ENCODE measurements at regions not wholly inside any gene's neighbourhood (a gene's known extent, or its start where the extent isn't known, plus 50 kb on each side); places are given as distances from the start of the nearest gene placed in this dataset.
"Not testable (repeated sequence)": the region's sequence is repeated elsewhere in the genome, so short reads cannot be mapped to it uniquely, and the experiment has no call there.

GRCh38 chr2:207437136-207437523 lies 92.6 kb upstream of the CREB1 start:
- DNase-seq (ENCODE audit: insufficient read length, low spot score) (no peak), FAIRE-seq (no peak)

DNA sequence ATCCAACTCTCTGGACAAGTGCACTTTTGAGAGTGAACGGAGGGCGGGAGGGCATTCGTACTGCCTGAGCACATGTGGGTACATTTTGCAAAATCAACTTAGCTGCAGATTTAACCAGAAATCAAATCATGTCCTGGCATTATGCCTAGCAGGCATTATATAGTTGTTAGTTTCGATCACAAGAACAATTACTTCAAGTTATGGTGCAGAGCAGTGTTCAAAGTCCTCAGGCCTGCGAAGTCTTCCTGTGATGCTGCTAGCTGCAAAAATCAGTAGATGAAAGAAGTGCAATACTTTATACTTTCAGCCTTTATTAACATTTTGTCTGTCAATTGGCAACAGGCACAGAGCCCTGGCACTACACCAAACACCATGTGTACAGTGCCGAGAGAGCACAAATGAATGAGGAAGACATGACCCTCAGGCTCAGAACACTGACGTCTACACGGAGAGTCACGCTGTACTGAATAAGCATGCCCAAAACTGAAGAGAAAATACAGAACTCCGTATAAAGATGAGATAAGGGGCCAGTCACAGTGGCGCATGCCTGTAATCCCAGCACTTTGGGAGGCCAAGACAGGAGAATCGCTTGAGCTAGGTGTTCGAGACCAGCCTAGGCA lies 92.1 kb upstream of the CREB1 start:
- FAIRE-seq: no peak

GRCh38 chr2:207438414-207439126 lies 91.2 kb upstream of the CREB1 start:
- FAIRE-seq: no peak
- DNase-seq (ENCODE audit: insufficient read length, low spot score): no peak

More for the DNA sequence above, 92.1 kb upstream of the CREB1 start:
- DNase-seq (ENCODE audit: insufficient read length, low spot score): no peak

- DNase-seq (ENCODE audit: insufficient read length, low spot score); FAIRE-seq: not testable (repeated sequence)
Measured at GRCh38 chr2:207439881-207440280, 89.9 kb upstream of the CREB1 start.

DNA sequence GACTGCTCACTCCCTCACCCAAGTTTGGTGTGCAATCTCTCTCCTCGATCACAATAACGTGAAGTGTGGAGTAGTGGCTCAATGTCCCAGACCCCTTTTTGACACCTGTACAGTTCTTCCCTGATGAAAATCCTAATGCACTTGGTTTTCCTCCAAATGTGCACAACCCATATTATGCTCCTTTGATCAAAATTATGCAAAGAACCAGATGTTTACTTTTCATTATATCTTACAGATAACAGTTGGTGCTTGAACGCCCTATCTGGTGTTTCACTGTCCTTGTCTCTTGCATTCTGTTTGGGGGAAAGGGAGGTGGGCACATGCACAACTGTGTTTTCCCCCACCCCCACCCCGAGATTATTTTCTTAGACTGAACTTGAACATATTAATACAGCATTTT lies 85.0 kb upstream of the CREB1 start:
- DNase-seq (ENCODE audit: insufficient read length, low spot score) (no peak), FAIRE-seq (no peak)

DNA sequence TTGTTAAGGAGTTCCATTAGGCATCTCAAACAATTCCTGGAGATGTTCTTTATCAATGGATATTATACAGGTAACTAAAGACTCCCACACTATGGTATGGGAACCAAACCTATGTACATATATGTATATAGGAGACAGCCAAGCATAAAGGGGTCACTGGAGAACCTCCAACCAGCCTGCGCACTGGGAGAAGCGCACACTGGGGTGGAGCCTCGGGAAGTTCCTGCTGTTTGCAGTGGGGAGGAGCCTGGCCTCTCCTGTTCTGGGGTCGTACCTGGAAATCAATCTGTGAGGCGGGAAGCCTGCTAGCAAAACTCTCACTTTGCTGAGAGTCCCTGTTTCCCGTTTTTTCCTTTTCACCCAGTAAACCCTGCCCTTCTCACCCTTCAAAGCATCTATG lies 83.1 kb upstream of the CREB1 start:
- FAIRE-seq (no peak), DNase-seq (ENCODE audit: insufficient read length, low spot score) (no peak)

GRCh38 chr2:207448006-207448405 lies 81.8 kb upstream of the CREB1 start:
- FAIRE-seq: no peak
- DNase-seq (ENCODE audit: insufficient read length, low spot score): no peak

- DNase-seq (ENCODE audit: insufficient read length, low spot score): no peak
- no peak for FAIRE-seq
Measured at GRCh38 chr2:207449642-207450165, 80.1 kb upstream of the CREB1 start.

GRCh38 chr2:207450186-207450585 lies 79.6 kb upstream of the CREB1 start:
- FAIRE-seq: no peak

DNA sequence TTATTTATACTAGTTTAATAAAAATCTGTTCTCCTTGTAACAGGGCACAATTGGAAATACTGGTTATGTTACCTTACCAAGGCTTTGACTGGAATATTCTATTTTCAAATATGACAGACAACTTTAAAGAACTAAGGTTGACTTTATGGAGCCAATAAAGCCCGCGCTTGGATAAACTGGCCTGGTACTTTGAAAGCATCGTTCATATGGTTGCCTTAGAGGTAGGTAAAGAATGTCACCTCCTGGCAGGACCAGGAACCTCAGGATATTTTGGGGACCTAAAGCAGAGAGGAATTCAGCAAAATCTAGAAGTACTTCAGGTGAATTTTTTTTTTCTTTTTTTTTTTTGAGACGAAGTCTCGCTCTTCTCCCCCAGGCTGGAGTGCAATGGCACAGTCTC lies 71.2 kb upstream of the CREB1 start:
- FAIRE-seq (no peak), DNase-seq (ENCODE audit: insufficient read length, low spot score) (no peak)

More at GRCh38 chr2:207450186-207450585, 79.6 kb upstream of the CREB1 start:
- no peak for DNase-seq (ENCODE audit: insufficient read length, low spot score)

DNA sequence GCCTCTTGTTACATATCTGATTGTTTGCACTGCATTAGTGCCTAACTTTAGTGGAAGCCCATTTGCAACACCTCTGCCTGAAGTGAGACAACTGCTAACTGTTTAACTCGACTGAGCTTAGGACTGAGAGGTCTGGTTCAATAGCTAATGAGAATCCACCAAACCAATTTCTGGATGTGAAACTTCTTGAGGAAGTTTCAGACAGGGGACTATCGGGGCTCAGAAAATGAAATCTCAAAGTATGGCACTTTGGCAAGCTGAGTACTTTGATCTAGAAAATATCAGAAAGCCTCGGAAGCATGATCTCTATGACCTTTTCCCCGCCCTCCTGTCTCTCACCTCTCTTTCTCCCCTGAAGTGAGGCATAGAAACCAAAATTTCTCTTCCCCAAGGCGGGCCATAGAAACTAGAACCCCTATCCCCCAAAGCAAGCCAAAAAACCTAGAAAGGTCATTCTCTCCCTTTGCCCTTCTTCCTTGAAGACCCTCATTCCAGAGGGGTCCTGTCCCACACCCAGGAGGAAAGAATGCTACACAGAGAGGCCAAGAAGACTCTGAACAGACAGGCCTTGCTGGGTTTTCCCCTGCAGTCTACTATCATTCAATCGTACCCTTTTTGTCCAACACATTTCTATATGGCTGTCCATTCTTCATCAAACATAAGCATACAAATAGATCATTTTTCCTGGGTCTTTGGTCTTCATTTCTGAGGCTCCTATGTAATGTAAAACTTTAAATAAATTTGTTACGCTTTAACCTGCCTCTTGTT lies 69.6 kb upstream of the CREB1 start:
- FAIRE-seq: peak; percentile 75
- no peak for DNase-seq (ENCODE audit: insufficient read length, low spot score)

- FAIRE-seq: no peak
- no peak for DNase-seq (ENCODE audit: insufficient read length, low spot score)
Measured at GRCh38 chr2:207463433-207463832, 66.3 kb upstream of the CREB1 start.

DNA sequence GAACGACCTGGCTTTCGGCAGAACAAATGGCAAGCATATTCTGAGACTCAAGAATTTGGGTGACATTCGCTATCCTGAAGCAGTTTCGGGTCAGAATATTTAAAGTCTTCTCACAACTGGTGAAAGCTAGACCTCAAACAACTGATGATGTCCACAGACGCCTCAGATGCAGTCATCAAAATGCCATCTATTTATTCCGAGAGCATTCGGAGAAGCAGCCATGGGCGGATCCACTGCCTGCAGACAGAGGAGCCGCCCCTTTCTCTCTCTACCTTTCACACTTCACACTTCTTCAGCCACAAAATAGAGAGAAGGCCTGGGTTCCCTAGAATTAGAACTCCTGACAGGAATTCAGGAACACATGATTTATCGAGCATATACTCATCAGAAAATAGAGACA lies 65.8 kb upstream of the CREB1 start:
- DNase-seq (ENCODE audit: insufficient read length, low spot score): no peak
- FAIRE-seq: no peak

DNA sequence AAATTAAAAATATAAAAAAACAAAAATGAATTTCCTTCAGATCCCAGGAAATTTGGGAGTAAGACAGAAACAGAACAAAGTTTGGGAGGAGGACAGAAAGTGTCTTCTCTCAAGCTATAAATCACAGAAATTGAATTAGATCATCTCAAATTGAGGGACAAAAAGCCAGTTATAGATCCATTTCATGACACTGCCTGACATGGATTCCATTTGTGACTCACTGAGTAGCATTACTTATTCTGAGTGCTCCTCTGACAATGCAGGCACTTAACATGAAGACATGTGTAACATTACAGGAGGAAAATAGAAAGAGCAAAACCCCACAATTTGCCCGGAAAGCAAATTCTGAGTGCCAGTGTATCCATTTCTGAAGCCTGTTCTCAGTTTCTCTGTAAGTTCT lies 63.9 kb upstream of the CREB1 start:
- FAIRE-seq: no peak
- DNase-seq (ENCODE audit: insufficient read length, low spot score): no peak

- no peak for FAIRE-seq
- no peak for DNase-seq (ENCODE audit: insufficient read length, low spot score)
Measured at GRCh38 chr2:207467716-207468347, 61.9 kb upstream of the CREB1 start.

DNA sequence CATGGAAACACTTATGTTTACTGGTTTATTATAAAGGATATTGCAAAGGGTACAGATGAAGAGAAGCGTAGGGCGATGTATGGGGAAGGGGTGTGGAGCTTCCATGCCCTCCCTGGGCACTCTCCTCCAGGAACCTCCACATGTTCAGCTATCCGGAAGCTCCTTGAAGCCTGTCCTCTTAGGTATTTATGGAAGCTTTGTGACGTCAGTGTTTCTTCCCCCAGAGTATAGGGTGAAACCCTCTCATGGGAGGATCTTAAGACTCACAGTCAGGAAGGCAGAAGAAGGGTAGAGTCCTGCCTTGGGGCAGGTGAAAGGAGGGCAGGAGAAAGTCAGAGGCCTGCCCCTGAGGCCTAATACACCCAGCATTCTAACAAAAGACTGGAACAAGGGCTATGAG lies 61.3 kb upstream of the CREB1 start:
- FAIRE-seq: no peak
- DNase-seq (ENCODE audit: insufficient read length, low spot score): no peak

DNA sequence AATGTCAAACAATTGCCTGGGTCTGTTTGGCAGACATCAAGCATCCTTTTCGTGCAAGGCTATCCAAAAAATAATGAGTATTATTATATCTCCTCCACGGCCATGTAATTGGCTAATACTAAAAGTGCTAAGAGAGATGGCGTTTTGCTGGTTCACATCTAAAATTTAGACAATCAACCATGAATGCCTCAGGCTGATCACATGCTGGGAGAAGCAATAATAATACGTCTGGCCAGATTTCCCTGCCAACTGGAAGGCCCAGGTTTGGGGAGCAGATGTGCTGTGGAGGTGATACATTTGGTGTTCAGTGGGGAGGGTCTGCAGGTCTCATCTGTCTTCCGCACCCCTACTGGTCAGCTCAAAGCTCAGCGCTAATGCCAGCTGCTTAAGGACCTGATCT lies 60.3 kb upstream of the CREB1 start:
- FAIRE-seq (no peak), DNase-seq (ENCODE audit: insufficient read length, low spot score) (no peak)

DNA sequence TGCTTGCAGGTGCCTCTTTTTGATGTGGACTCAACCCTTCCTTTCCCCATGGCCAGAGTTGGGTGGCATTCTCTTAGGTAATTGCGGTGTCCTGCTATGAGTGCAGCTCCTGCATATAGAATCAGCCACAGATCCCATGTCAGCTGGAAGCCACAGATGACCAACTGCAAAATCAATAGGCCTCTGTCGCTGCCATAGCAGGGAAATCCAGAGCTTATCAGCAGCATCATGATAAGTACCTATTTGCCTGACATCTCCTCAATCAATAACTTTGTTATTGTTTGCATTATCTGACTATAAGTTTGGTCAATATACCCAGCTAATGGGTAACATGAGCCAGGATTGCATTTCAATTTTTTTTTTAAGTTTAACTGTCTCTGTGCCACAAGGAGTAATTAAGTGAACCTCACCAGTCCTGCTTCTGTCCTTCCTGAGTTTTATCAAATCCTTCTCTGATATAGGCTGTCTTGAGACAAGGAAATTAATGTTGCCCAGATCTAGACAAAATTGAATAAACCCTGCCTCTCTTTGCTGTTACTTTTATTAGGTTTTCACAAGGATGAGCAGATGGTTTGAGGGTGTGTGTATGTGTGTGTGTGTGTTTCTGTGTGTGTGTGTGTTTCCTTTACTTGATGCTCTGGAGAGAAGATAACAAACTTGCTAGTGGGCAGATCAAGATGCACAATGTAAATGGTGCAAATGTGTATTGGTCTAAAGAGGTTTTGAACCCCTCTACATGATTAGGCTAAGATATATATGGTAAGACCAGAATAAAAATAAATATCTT lies 59.6 kb upstream of the CREB1 start:
- no peak for DNase-seq (ENCODE audit: insufficient read length, low spot score)
- no peak for FAIRE-seq

DNA sequence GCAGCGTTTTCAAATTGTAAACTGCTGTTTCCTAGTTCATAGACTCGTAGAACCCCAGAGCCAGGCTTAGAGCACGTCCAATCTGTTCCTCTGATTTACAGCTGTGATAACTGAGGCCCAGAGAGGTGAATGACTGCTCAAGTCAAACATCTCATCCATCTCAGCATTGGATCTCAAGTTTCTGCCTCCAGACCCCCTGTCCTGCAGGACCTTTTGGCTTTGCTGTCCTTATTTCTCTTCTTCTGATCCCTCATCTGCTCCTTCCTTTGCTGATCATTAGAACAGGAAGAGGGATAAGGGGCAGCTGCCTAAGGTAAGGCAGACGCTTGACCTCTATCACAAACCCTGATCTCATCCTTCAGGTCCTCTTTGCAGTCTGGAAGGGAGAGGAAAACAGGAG lies 58.5 kb upstream of the CREB1 start:
- DNase-seq (ENCODE audit: insufficient read length, low spot score) (no peak), FAIRE-seq (no peak)

DNA sequence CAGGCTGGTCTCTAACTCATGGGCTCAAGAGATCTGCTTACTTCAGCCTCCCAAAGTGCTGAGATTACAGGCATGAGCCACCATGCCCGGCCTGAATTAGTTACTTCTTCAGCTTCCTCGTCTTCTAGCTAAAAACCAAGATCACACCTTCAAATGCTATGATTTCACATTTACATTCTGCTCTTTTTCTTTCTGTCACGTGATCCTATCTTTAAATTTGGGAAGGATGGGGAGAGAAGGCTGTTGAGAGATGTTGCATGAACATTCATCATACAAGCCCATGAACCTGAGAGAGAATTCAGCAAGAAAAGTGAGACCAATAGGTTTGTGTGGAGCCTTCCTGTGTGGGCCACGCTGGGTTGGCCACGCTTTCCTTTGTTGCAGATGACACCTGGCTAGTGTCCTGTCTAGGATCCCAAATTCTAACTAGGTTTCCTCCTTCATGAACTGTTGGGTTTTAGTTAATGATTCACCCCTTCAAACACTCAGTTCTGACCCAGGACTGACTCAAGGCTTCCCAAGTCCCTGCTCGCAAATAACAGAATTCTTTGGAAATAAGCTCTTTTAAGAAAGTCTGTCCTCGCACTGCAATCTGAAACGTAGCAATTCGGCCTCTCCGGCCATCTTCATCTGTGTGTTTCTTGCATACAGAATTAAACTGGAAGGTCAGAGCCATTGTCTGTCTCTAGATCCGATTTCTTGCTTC lies 57.3 kb upstream of the CREB1 start:
- DNase-seq (ENCODE audit: insufficient read length, low spot score) (no peak), FAIRE-seq (no peak)
